Fibroblast of upper back skin (primary cell): ENCODE measurements at regions not wholly inside any gene's neighbourhood (a gene's known extent, or its start where the extent isn't known, plus 50 kb on each side); places are given as distances from the start of the nearest gene placed in this dataset.
"Not testable (repeated sequence)": the region's sequence is repeated elsewhere in the genome, so short reads cannot be mapped to it uniquely, and the experiment has no call there.

Experiments
- DNase-seq: peaks from one replicate; pipeline ENCODE4 v3.0.0-alpha.2; 2013

DNA sequence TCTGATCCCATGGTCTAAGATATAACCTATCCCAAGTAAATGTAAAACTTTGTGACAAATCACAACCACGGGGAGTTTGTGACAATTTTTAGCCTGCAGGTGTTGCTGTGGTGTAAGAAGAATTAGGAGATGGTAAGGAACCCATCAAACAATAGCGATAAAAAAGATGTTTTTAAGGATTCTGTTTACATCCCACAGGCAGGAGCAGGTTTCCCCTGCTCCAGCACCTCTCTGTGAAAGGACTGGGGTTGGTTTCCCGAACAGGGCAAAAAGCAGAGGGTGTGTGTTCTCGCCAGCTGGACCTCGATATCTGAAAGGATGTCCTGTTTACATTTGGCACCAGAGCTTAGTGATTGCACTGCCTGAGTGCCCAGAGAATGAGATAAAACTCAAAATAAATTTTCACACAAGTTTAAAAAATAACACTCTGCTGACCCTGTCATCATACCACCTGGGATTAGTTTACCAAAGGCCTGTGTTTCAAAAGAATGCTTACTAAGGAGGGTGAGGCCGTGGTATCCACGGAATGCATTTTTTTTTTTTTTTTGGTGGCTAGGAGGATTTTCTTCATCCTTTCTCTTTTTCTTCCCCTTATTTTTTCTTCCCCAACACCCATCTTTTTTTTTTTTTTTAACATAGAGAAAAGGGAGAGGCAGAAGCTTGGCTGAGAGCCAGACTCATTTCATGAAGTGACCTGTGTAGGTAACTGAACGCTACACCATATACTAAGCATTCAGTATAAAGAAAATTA, 151.8 kb upstream of the DPH6 start:
- DNase-seq = peak; percentile 76

DNA sequence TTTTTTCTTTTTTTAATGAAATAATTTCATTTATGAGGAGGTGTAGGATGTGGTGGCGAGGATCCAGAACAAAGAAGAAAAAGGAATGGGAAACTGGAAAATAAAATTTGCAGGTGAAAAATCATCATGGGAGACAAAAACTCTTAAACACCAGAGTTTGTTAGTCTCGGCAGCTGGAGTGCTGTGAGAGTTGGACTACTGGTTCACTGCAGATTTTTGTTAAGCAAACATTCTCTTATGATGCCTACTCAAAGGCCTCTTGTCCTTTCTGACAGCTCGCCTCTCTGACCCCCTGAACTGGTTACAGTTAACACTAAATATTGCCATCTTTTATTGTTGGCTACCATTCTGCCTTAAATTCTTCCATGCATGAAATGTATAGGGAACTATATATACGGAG, 152.4 kb upstream of the DPH6 start:
- no peak for DNase-seq

DNA sequence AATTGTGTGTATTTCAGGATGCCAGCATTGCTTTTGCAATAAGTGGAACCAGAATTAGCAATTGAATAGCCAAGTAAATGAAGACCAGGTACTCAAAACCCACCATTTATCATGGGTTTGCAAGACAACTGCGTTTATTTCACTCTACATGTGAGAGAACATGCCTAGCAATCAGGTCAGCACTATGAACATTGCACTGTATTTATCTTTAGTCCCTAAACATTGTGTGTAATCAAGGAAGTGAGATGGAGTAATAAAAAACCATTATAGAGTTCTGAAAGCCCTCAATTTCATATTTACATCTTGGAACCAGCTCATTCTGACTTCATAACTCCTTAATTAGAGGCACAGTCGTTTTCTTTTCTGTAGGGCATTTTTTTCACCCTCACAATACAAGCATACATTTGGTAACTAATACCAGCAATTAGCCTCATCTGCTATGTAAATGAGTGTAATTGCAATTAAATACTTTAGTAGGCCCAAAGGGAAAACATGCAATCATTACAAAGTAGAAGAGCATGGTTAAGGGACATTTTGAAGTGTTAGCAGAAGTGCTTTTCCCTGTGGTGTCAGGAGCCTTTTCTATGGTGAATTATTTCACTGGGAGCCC, 153.1 kb upstream of the DPH6 start:
- DNase-seq = no peak

DNA sequence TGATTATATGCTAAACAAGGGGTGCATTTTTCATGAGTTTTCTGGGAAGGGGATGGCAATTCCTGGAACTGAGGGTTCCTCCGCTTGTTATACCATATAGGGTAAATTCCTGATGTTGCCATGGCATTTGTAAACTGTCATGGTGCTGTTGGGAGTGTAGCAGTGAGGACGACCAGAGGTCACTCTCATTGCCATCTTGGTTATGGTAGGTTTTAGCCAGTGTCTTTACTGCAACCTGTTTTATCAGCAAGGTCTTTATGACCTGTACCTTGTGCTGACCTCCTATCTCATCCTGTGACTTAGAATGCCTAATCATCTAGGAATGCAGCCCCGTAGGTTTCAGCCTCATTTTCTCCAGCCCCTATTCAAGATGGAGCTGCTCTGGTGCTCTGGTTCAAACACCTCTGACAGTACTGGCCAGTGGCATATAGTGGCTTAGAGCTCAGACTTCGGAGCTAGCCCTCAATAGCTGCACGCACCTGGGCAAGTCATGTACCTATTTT, 154.2 kb upstream of the DPH6 start:
- DNase-seq = not testable (repeated sequence)

DNA sequence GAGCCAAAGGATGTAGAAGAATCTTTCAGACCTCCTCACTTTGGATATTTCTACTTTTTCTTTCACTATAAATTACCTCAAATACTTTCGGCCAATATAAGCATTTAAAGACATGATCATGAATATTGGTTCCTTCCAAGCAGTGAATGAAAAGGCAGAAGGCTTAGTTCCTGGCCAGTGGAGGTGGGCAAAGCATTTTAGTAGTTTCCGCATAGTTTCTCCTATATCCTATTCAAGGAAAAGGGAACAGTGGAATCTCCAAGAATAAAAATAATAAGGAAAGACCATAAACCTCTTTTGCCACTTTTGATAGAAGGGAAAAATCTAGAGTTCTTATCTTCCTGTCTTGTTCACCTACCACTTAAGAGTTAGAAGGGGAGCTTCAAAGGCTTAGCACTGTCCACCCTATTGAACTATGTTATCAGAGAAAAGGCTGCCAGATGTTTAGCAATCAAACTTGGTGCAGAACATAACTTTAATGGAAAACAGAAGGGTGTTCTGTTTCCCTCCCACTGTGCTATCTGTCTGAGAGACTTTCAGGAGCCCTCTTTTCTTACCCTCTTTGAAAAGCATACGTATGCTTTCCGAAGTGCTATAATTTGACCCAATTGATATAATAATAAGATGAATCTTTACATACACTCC, 155.6 kb upstream of the DPH6 start:
- no peak for DNase-seq

DNA sequence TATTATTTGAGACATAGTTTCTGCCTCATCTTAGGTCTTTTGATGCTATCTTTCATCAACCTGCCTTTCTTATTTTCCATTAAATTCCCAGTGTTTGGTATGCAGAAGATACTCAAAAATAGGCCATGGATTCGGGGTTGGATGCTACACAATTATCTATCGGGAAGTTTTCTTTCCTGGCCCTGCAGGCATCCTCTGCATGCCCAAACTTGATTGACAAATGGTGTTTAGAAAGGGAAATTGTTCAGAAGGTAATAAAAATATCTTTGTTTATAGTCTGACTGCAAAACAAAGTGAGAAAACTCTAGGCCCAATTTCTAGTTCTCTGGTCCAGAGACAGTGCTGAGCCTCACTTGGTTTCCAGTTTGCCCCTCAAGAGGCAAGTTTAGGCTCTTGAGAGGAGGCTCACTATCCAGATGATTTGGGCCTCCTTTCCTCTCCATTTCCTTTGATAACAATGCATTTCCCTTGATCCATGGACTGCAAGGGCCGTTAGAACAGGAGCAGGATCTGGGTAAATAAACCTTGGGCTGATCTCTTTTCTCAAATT, 157.1 kb upstream of the DPH6 start:
- no peak for DNase-seq

DNA sequence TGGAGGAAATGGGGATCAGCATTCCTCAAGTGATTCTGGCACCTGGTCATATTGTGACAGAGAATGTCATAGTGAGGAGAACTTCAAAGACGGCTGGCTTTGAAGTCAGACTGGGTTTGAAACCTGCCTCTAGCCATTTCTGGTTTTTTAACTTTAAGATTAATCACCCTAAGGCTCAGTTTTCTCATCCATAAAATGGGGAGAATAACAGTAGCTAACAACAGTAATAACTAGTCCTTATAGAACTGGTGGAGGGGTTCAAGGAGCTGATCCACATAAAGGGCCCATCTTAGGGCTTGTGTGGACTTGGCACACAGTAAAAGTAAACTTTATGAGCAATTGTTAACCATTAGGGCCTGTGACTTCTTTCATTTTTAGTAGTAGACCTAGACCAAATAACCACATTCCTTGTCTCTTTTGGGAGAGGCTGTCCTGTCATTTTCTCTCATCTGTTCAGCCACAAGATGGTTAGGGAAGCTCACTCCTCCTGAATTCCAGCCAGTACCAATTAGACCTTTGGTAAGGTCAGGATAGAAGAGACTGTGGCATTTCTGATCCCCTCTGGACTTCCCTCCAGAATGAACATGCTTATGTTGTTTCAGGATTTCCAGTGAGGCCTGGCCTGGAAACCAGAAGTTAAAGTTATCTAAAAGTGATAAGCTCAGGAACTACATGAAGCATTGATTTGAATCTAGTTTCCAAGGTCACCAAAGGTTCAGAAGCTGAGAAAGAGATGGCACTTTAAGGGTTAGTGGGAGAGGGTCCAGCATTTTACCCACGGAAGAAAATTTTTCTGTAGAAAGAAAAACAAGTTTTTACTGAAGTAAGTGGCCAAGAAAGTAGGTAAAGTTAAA, 159.3 kb upstream of the DPH6 start:
- no peak for DNase-seq

DNA sequence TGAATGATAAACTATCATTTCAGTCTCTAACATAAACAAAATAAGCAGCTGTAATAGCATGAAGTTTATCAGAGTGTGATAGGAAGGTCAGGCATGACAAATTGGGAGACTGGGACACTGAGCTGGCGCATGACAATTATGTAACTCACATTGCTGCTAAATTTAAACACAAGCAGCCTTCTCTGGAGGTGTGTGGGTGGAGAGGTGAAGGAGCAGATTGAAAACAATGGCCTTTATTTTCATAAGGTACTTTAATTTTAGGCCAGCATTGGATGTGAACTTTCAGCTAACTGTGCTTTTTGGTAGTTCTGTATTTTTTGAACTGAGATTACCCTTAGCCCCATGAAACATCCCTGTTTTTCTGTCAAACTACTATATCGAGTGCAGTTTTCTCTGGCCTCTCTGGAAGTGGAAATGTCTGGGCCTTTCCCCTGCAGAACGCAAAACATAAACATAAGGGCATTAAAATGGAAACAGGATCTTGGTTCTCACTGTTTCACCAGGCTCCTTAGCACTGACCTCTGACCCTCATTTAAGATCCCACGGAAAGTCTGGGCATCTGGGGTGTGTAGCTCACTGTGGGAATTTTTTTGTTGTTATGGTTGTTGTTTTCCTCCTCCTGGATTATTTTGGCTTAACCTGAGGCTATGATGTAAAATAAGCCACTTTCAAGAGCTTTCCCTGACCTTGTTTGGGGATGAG, 160.1 kb upstream of the DPH6 start:
- DNase-seq = no peak

DNA sequence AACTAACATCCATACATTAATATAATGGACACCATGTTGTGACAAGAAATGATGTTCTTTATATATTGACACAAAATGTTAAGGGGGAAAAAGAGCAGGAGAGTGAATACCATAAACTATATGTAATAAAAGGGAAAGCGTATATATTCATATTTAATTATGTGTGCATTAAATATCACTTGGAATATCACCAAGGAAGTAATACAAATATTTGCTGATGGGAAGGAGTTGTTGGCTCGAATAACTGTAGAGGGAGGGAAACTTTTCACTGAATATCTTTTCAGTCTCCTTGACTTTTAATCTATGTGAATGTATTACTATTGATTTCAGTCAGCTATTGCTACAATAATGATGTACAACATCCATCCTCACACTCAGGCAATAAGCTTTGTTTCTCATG, 167.0 kb upstream of the DPH6 start:
- DNase-seq = no peak

DNA sequence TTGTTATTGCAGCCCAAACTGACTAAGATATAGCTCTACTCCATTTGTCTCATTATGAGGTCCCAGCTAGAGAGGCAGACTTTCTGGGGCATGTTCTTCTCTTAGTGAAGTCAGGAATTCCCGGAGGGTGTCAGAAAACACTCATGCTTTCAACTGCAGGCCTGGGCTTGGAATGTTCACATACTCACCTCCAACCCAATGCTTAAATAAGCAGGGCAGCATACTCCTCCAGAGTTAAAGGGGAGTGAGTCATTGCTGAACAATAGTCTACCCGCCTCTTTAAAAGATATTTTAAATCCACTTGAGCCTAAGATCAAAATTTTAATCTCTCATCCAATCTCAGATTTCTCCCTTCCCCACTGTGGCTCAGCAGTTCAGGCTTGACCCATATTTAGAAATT, 167.8 kb upstream of the DPH6 start:
- peak; percentile 63 for DNase-seq

DNA sequence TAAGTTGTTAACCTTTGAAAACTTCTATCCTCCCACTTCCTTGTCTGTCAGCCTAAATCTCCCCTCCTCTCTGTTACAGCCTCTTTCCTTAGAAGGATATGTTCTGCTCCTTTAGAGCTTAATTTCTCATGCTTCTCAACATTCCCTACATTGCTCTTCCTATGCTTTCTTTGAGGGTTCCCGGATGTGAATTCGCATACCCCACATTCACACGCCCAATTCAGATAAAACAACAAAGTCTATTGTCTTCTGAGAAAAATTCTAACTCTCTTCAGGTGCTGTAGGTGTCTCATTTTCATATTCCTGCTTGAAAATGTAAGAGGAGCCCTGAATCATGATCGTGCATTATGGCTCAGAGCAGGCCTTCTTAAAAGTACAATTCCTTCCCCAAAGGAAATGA, 171.8 kb upstream of the DPH6 start:
- DNase-seq = no peak

DNA sequence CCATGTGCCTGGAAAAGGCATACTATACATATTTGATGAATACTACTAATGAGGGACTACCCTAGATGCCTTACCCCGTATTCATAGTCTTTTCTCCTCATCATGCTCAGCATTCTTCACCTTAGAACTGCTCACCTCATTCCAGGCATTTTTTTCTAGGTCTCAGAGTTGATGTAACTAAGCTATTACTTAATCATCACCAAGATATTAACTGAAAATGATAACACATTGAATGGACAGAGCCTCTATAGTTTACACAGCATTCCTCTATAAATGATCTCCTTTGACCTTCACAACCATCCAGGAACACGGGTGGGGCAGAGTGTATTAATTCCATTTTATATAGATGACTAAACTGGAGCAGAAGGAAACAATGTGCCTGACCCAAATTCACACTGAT, 174.1 kb upstream of the DPH6 start:
- DNase-seq = peak; percentile 52

DNA sequence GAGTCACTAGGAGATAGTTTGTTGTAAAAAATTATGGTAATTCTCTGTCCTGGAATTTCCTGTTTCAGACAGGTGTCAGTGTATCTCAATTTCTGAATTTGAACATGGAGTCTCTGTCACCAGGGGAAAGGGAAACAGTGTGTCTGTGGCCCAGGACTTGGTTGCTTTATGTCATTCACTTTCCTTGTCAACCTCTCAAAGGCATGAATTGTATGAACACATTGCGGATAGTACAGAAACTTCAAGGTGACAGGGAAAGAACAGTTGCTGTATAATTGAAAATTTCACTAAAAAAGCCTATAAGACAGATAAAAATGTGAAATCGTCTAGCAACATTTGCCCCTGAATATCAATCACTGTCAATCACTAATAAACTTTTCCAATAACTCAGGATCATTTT, 175.0 kb upstream of the DPH6 start:
- DNase-seq = no peak

DNA sequence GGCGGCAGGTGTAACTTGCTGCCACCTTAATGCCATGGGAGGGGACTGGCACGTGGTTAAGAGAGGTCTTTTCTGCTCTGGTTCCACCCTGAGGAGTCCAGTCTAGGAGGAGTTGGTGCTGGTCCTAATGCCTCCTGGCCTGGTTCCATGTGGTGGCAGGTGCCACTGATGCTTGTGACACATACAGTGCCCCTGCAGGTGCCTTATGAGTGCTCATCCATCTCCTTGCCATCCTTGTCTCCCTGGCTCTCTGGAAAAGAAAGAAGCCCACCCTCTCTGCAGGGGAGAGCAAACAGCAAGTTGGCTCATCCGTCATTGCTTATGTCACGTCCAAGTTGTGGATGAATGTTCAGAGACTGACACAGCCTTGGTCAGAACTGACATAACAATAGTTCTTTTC, 175.8 kb upstream of the DPH6 start:
- DNase-seq = no peak

DNA sequence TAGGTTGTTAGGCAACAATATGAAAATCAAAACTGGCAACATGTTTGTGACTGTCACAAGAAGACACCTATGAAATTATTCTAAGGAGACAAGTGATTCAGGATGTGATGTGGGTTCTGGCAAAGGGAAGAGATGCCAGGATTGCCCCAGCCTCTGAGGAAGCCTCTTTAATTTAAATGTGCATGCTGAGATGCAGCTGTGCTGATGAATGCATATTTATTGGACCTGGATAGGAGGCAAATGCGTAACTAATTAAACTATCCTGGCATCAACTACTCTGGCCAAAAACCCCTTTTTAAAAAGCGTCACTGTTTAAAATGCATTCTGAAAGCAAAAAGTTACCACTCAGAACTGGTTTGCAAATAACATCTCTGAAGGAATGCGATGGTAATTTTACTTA, 176.5 kb upstream of the DPH6 start:
- DNase-seq = no peak

DNA sequence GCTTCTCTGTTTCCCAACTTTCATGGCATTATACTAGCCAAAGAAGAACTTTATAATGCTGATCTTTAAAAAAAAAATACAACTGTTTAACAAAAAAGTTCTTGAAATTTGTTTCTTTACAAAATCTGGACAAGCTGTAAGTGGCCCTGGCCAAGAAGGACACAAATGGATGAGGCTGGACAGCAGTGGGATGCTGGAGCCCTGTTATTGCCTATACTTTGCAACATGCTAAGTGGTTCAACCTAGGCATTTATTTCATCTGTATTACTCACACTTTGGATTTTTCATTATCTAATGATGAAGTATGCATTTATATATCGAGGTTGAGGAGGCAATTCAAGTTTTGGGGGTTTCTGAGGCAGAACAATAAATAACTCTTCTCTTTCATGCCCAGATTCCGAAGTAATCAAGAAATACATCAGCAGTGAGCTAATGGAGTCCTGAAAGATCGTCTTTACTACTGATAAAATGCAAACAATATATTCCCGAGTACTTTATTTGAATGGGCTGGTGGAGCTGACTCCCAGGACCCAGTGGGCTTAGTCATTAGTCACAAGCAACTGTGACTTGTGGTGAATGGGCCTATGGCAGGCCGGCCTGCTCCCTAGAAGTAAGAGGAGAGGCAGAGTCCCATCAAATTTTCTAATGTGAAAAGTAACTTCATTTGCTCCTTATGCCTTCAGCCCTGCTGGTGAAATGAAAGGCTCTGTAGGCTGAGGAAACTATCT, 177.3 kb upstream of the DPH6 start:
- no peak for DNase-seq

DNA sequence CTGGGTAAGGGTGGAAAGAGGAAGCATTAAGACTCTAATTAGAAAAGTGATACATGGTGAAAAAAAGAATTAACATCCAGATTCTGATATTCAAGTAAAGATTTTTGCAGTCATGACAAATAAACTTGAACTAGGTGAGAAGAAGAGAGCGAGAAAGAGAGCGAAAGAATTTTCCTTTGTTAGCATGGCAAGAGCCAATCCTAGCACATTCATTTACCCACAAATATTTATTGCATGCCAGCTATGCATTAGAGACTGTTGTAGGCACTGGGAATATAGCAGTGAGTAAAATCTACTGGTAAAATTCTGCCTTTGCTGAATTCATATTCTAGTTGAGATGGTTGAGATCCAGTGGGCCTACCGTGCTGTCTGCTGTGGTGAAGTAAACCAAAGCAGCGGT, 177.9 kb upstream of the DPH6 start:
- DNase-seq = peak; percentile 53

DNA sequence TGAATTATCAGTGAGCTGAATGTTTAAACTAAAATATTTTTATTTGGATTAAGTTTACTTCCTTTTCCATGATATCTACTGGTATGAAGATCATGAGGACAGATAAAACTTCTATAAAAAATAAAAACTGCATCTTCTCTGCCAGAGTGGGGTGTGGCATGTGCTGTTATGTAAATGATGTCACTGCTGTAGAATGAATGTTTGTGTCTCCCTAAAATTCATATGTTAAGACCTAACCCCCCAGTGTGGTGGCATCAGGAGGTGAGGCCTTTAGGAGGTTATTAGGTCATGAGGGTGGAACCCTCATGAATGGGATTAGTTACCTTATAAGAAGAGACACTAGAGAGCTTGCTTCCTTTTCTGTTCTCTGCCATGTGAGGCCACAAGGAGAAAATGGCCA, 178.7 kb upstream of the DPH6 start:
- no peak for DNase-seq

DNA sequence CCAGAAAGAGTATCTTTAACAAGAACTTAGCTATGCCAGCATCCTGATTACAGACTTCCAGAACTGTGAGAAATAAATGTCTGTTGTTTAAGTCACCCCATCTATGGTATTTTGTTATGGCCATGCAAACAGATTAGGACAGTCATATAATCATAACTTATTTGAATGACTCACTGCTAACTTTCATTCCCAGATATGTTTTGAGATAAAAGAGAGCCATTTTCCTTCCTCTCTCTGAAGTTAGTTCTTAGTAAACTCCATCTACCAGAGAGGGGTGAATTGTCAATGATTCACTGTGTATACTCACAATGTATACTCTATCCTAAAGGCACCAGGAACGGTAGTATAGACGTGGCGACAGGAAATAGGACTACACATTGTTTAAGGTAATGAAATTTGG, 179.4 kb upstream of the DPH6 start:
- peak; percentile 60 for DNase-seq

DNA sequence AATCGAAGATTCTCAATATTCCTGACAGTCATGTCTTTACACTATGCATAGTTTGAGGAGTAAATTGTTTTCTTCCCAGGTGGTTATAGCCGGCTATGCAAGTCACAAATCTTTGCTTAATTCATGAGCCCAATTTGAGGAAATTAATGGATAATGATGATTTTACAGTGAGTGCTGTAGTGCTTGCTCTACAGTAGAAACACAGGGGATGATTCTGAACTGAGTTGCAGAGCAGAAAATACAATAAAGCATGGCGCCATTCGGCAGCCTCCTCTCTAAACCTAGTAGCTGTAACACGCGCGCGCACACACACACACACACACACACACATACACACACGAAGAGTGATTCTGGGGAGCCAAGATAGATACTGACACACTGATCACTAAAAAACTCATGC, 181.7 kb upstream of the DPH6 start:
- no peak for DNase-seq

DNA sequence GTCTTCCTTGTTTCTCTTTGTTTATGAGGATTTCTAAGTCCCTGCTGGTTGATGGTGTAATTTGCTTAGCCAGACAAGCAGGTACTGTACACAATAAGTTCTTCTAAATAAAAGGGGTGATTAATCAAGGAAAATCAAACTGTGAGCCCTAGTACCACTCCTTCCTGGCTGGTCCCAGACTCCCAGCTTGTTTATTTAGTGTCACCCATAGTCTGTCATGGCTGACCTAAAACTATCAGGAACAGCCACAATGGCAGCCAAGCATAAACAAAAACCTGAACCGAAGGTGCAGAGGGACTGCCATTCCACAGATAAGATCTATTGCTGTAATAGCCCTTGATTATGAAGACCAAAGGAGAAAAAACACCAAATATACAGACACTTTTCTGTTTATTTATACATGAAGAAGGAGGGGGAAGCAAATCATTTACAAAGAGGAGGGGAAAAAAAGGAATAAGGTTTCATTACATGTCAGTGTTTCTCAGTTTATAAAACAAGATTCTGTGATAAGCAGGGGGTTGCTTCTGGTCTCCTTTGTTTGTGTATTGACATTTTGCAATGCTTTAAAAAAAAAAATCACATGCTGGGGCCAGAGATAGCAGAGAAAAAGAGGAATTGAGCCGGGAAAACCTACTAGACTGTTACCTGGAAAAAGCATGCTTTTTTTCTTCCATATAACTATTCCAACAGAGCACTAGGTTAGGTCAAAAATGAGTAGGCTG, 182.4 kb upstream of the DPH6 start:
- no peak for DNase-seq
